ENCODE measurements at regions not wholly inside any gene's neighbourhood (a gene's known extent, or its start where the extent isn't known, plus 50 kb on each side); places are given as distances from the start of the nearest gene placed in this dataset.

- no peak for DNase-seq
These were observed 56.2 kb upstream of the DPH5 start for GRCh38 chr1:101081496-101082488.

GRCh38 chr1:101080859-101081258, 55.3 kb upstream of the DPH5 start:
- DNase-seq, result no peak

GRCh38 chr1:101079341-101079740, 53.8 kb upstream of the DPH5 start:
- DNase-seq, result no peak

GRCh38 chr1:101077849-101078248, 52.3 kb upstream of the DPH5 start:
- DNase-seq, result no peak

GRCh38 chr1:101075926-101076325, 50.3 kb upstream of the DPH5 start:
- no peak for DNase-seq

Data from DMS 273 treated with DMSO at 0.1 percent for 48 hours (cell line).